ENCODE measurements at regions not wholly inside any gene's neighbourhood (a gene's known extent, or its start where the extent isn't known, plus 50 kb on each side); places are given as distances from the start of the nearest gene placed in this dataset.

- DNase-seq = no peak
These were observed 101.8 kb upstream of the UBL3 start for GRCh38 chr13:29952245-29952644.

- DNase-seq = no peak
These were observed 98.4 kb upstream of the UBL3 start for GRCh38 chr13:29948791-29949190.

GRCh38 chr13:29948244-29948643, 97.8 kb upstream of the UBL3 start:
- DNase-seq = no peak

GRCh38 chr13:29947839-29948238, 97.4 kb upstream of the UBL3 start:
- no peak for DNase-seq

- no peak for DNase-seq
These were observed 95.7 kb upstream of the UBL3 start for GRCh38 chr13:29946093-29946492.

- DNase-seq = no peak
These were observed 93.3 kb upstream of the UBL3 start for GRCh38 chr13:29943686-29944085.

GRCh38 chr13:29943273-29943672, 92.9 kb upstream of the UBL3 start:
- DNase-seq = no peak

GRCh38 chr13:29940715-29941114, 90.3 kb upstream of the UBL3 start:
- DNase-seq = no peak

GRCh38 chr13:29939158-29939557, 88.7 kb upstream of the UBL3 start:
- DNase-seq = no peak

GRCh38 chr13:29937841-29938240, 87.4 kb upstream of the UBL3 start:
- peak in 3 of 4 experiments; percentile 15 to 27 (median 18) for DNase-seq

GRCh38 chr13:29937379-29937778, 87.0 kb upstream of the UBL3 start:
- DNase-seq = no peak

GRCh38 chr13:29936956-29937355, 86.5 kb upstream of the UBL3 start:
- DNase-seq = no peak

GRCh38 chr13:29936051-29936813, 85.8 kb upstream of the UBL3 start:
- peak in 2 of 4 experiments; percentile 1 to 6 for DNase-seq

GRCh38 chr13:29935309-29935981, 85.0 kb upstream of the UBL3 start:
- DNase-seq = peak; percentile 29 to 66 (median 52)

- DNase-seq = no peak
These were observed 84.3 kb upstream of the UBL3 start for GRCh38 chr13:29934531-29935308.

- no peak for DNase-seq
These were observed 83.0 kb upstream of the UBL3 start for GRCh38 chr13:29933401-29933800.

GRCh38 chr13:29931696-29932095, 81.3 kb upstream of the UBL3 start:
- DNase-seq = no peak

GRCh38 chr13:29929062-29929847, 78.8 kb upstream of the UBL3 start:
- no peak for DNase-seq

- no peak for DNase-seq
These were observed 75.7 kb upstream of the UBL3 start for GRCh38 chr13:29926098-29926476.

- no peak for DNase-seq
These were observed 75.2 kb upstream of the UBL3 start for GRCh38 chr13:29925457-29926097.

GRCh38 chr13:29924482-29925350, 74.3 kb upstream of the UBL3 start:
- DNase-seq = no peak
